Keratinocyte (primary cell): ENCODE measurements at regions not wholly inside any gene's neighbourhood (a gene's known extent, or its start where the extent isn't known, plus 50 kb on each side); places are given as distances from the start of the nearest gene placed in this dataset.
"Not testable (repeated sequence)": the region's sequence is repeated elsewhere in the genome, so short reads cannot be mapped to it uniquely, and the experiment has no call there.

Experiments
- DNase-seq: peaks from one replicate; pipeline ENCODE4 v3.0.0-alpha.2; 2011; ENCODE audit warnings: low read depth, missing footprints, low spot score
- FAIRE-seq: peaks from 2 replicates; lab custom pipeline; 2011; peaks lifted over from hg19 to GRCh38; lab: Jason Lieb, UNC
- H2AFZ ChIP-seq: 2 replicates; pipeline ENCODE4 v1.6.0; 2012; ENCODE audit warnings: low read length, control low read depth, inconsistent platforms; ENCODE audit not compliant: control insufficient read depth
- H3K27ac ChIP-seq: 2 replicates; pipeline ENCODE4 v1.5.1; 2011; ENCODE audit warnings: low read length; ENCODE audit not compliant: control insufficient read depth, insufficient read depth
- H3K27me3 ChIP-seq: 3 replicates; pipeline ENCODE4 v1.6.0; 2011; ENCODE audit warnings: low read length; ENCODE audit not compliant: control insufficient read depth, insufficient read depth; ENCODE audit errors: extremely low read depth
- H3K36me3 ChIP-seq, 2 experiments: 2 replicates in 1 of 2; 3 replicates in 1 of 2; pipeline ENCODE4 v1.5.1; 2011; ENCODE audit warnings: low read length in 2 of 2, mild to moderate bottlenecking in 1 of 2; ENCODE audit not compliant: control insufficient read depth in 2 of 2, insufficient read depth in 2 of 2; ENCODE audit errors: extremely low read depth in 1 of 2
- H3K4me1 ChIP-seq: 3 replicates; pipeline ENCODE4 v1.5.1; 2011; ENCODE audit warnings: low read length; ENCODE audit not compliant: control insufficient read depth, insufficient read depth; ENCODE audit errors: extremely low read depth
- H3K4me2 ChIP-seq: 3 replicates; pipeline ENCODE4 v1.6.0; 2011; ENCODE audit warnings: low read depth, low read length; ENCODE audit not compliant: control insufficient read depth, insufficient read depth; ENCODE audit errors: extremely low read depth
- H3K4me3 ChIP-seq, 3 experiments: fragments of 200-600 bp in 1 of 3; sonication (generic) in 1 of 3; 2 replicates in 2 of 3; 3 replicates in 1 of 3; pipeline ENCODE4 v1.5.1; 2011 to 2016; ENCODE audit warnings: low read length in 3 of 3, mild to moderate bottlenecking in 3 of 3, control low read depth in 2 of 3, inconsistent platforms in 1 of 3, low read depth in 1 of 3, mixed read lengths in 1 of 3, mixed run types in 1 of 3, moderate library complexity in 1 of 3; ENCODE audit not compliant: control insufficient read depth in 2 of 3, insufficient read depth in 2 of 3; ENCODE audit errors: extremely low read depth in 1 of 3
- H3K79me2 ChIP-seq: 2 replicates; pipeline ENCODE4 v1.6.0; 2012; ENCODE audit warnings: low read length; ENCODE audit not compliant: control insufficient read depth, insufficient read depth
- H3K9ac ChIP-seq: 3 replicates; pipeline ENCODE4 v1.6.0; 2011; ENCODE audit warnings: low read length; ENCODE audit not compliant: control insufficient read depth, insufficient read depth; ENCODE audit errors: extremely low read depth
- H3K9me1 ChIP-seq: 3 replicates; pipeline ENCODE4 v1.6.0; 2011; ENCODE audit warnings: low read length; ENCODE audit not compliant: control insufficient read depth, insufficient read depth; ENCODE audit errors: extremely low read depth
- H3K9me3 ChIP-seq: 2 replicates; pipeline ENCODE4 v1.5.1; 2012; ENCODE audit warnings: low read depth, low read length; ENCODE audit not compliant: control insufficient read depth
- H4K20me1 ChIP-seq: 3 replicates; pipeline ENCODE4 v1.6.0; 2011; ENCODE audit warnings: low read length; ENCODE audit not compliant: control insufficient read depth, insufficient read depth; ENCODE audit errors: extremely low read depth
- CTCF ChIP-seq, 3 experiments: IDR thresholded peaks in 1 of 3; conservative IDR thresholded peaks in 1 of 3; optimal IDR thresholded peaks in 1 of 3; 2 replicates in 2 of 3; 3 replicates in 1 of 3; pipeline versions ENCODE3 to v1.5.1; 2011; ENCODE audit warnings: low read length in 3 of 3, mild to moderate bottlenecking in 3 of 3, moderate library complexity in 2 of 3, control low read depth in 1 of 3, inconsistent platforms in 1 of 3; ENCODE audit not compliant: insufficient read depth in 2 of 3; ENCODE audit errors: extremely low read depth in 1 of 3
- dilution Hi-C: fragments of 300-500 bp; cut with MboI; formaldehyde crosslinking; loops from one replicate; pipeline ENCODE4 v1.7.0; 2020; ENCODE audit warnings: low sequenced_read_pairs; ENCODE audit not compliant: extremely low pct_ligation_motif_present

GRCh38 chr1:189237008-189237407 lies 1240.7 kb downstream of the BRINP3 start:
- Histone ChIP-seq H3K27ac (no peak overlapping the region), H3K9ac (no peak overlapping the region), H3K4me1 (no peaks in the 10 kb centered on the region), H3K27me3 (no peaks in the 10 kb centered on the region), H3K36me3 (no peaks in the 10 kb centered on the region), H3K9me3 (no peaks in the 10 kb centered on the region), H3K9me1 (no peaks in the 10 kb centered on the region), H3K79me2 (no peaks in the 10 kb centered on the region), H4K20me1 (no peaks in the 10 kb centered on the region), H2AFZ (no peak overlapping the region), H3K4me2 (no peak overlapping the region), H3K4me3 (no peak overlapping the region)
- FAIRE-seq (no peak), DNase-seq (no peak)
- dilution Hi-C loops = no loop called here
- no peak for TF ChIP-seq CTCF (optimal IDR thresholded peaks at IDR 0.05 in 1 of 3, IDR thresholded peaks at IDR 0.05 in 1 of 3, conservative IDR thresholded peaks at IDR 0.05 in 1 of 3; ENCODE audit: extremely low read depth in 1 of 3, insufficient read depth in 2 of 3, low read length in 3 of 3)

GRCh38 chr1:189253601-189254350 lies 1223.9 kb downstream of the BRINP3 start:
- Histone ChIP-seq H4K20me1 (no peaks in the 10 kb centered on the region), H3K27me3 (no peaks in the 10 kb centered on the region), H3K36me3 (no peaks in the 10 kb centered on the region), H3K79me2 (no peaks in the 10 kb centered on the region), H3K9ac (no peak overlapping the region), H3K4me3 (no peak overlapping the region), H3K27ac (no peak overlapping the region), H3K9me1 (no peaks in the 10 kb centered on the region), H3K4me2 (no peak overlapping the region), H2AFZ (no peak overlapping the region), H3K9me3 (peaks cover 2% of the 10 kb centered on the region), H3K4me1 (no peaks in the 10 kb centered on the region)
- DNase-seq (no peak), FAIRE-seq (no peak)
- TF ChIP-seq CTCF (optimal IDR thresholded peaks at IDR 0.05 in 1 of 3, IDR thresholded peaks at IDR 0.05 in 1 of 3, conservative IDR thresholded peaks at IDR 0.05 in 1 of 3; ENCODE audit: extremely low read depth in 1 of 3, insufficient read depth in 2 of 3, low read length in 3 of 3) = no peak
- dilution Hi-C loops = no loop called here

GRCh38 chr1:189261128-189261527 lies 1216.5 kb downstream of the BRINP3 start:
- H3K36me3 ChIP-seq, DNase-seq, dilution Hi-C loops, H3K79me2 ChIP-seq, H3K27ac ChIP-seq, H3K9me3 ChIP-seq, H3K4me3 ChIP-seq, H2AFZ ChIP-seq, H3K9ac ChIP-seq, FAIRE-seq, H4K20me1 ChIP-seq, H3K4me1 ChIP-seq, H3K27me3 ChIP-seq, H3K9me1 ChIP-seq, H3K4me2 ChIP-seq: not testable (repeated sequence)
